ENCODE measurements at regions not wholly inside any gene's neighbourhood (a gene's known extent, or its start where the extent isn't known, plus 50 kb on each side); places are given as distances from the start of the nearest gene placed in this dataset.

GRCh38 chr9:23412046-23412445, 414.0 kb downstream of the ELAVL2 start:
- no peak overlapping the region for H3K4ac ChIP-seq (ENCODE audit: low read length)
- H2AK5ac ChIP-seq (ENCODE audit: low read depth, low read length), result no peak overlapping the region
- H2AFZ ChIP-seq (ENCODE audit: low read length), result no peak overlapping the region
- no peak overlapping the region for H2BK12ac ChIP-seq (ENCODE audit: low read length)
- H3K23ac ChIP-seq (ENCODE audit: low read depth, low read length, poor library complexity), result no peak overlapping the region
- H4K91ac ChIP-seq (ENCODE audit: low read depth, low read length, poor library complexity), result no peak overlapping the region
- H3K14ac ChIP-seq (ENCODE audit: low read length), result no peak overlapping the region
- no peak overlapping the region for H3K18ac ChIP-seq (ENCODE audit: low read length)
- H3K36me3 ChIP-seq (replicated peaks in 1 of 2; ENCODE audit: control insufficient read depth in 2 of 2, insufficient read depth in 2 of 2, low read length in 2 of 2), result no peaks in the 10 kb centered on the region
- DNase-seq (ENCODE audit: low spot score), result no peak
- WGBS, 2 donors (ENCODE audit: extremely low coverage in 2 of 2, insufficient read length in 2 of 2, insufficient replicate concordance in 1 of 2), result no CpG with 5 or more reads among the region's 3 CpGs
- no peak overlapping the region for H4K8ac ChIP-seq (ENCODE audit: low read depth, low read length)
- no peak overlapping the region for H3K4me3 ChIP-seq (ENCODE audit: low read length in 2 of 2)
- H3K4me2 ChIP-seq (ENCODE audit: insufficient read depth, low read length, poor library complexity, severe bottlenecking), result no peak overlapping the region
- no peak overlapping the region for H2BK15ac ChIP-seq (ENCODE audit: low read length)
- H2BK120ac ChIP-seq (ENCODE audit: low read depth, low read length), result no peak overlapping the region
- no peak overlapping the region for H3K9ac ChIP-seq (ENCODE audit: low read depth, low read length, poor library complexity)
- no peaks in the 10 kb centered on the region for H3K9me3 ChIP-seq (replicated peaks in 1 of 2; ENCODE audit: control insufficient read depth in 2 of 2, insufficient read depth in 1 of 2, low read depth in 1 of 2, low read length in 2 of 2)
- no peak overlapping the region for H2BK5ac ChIP-seq (ENCODE audit: low read length)
- no peaks in the 10 kb centered on the region for H3K27me3 ChIP-seq (ENCODE audit: control insufficient read depth in 3 of 3, insufficient read depth in 3 of 3, low read depth in 1 of 3, low read length in 3 of 3)
- no peaks in the 10 kb centered on the region for H3K4me1 ChIP-seq (ENCODE audit: control insufficient read depth in 2 of 2, insufficient read depth in 1 of 2, low read depth in 1 of 2, low read length in 2 of 2)
- no peak overlapping the region for H3K27ac ChIP-seq (replicated peaks; ENCODE audit: low read length)
- no peaks in the 10 kb centered on the region for H3K79me1 ChIP-seq (ENCODE audit: low read depth, low read length)

- no peak overlapping the region for H3K27ac ChIP-seq (replicated peaks; ENCODE audit: low read length)
- H2AK5ac ChIP-seq (ENCODE audit: low read depth, low read length), result no peak overlapping the region
- H3K23ac ChIP-seq (ENCODE audit: low read depth, low read length, poor library complexity), result no peak overlapping the region
- DNase-seq (ENCODE audit: low spot score), result no peak
- H2BK15ac ChIP-seq (ENCODE audit: low read length), result no peak overlapping the region
- no peak overlapping the region for H2BK120ac ChIP-seq (ENCODE audit: low read depth, low read length)
- no peak overlapping the region for H3K18ac ChIP-seq (ENCODE audit: low read length)
- no peak overlapping the region for H4K91ac ChIP-seq (ENCODE audit: low read depth, low read length, poor library complexity)
- no peak overlapping the region for H2BK5ac ChIP-seq (ENCODE audit: low read length)
- no peaks in the 10 kb centered on the region for H3K36me3 ChIP-seq (replicated peaks in 1 of 2; ENCODE audit: control insufficient read depth in 2 of 2, insufficient read depth in 2 of 2, low read length in 2 of 2)
- no peak overlapping the region for H3K4me2 ChIP-seq (ENCODE audit: insufficient read depth, low read length, poor library complexity, severe bottlenecking)
- H3K79me1 ChIP-seq (ENCODE audit: low read depth, low read length), result no peaks in the 10 kb centered on the region
- no peaks in the 10 kb centered on the region for H3K9me3 ChIP-seq (replicated peaks in 1 of 2; ENCODE audit: control insufficient read depth in 2 of 2, insufficient read depth in 1 of 2, low read depth in 1 of 2, low read length in 2 of 2)
- WGBS, 2 donors (ENCODE audit: extremely low coverage in 2 of 2, insufficient read length in 2 of 2, insufficient replicate concordance in 1 of 2), result no CpG with 5 or more reads among the region's 3 CpGs
- no peak overlapping the region for H3K9ac ChIP-seq (ENCODE audit: low read depth, low read length, poor library complexity)
- H2AFZ ChIP-seq (ENCODE audit: low read length), result no peak overlapping the region
- H3K27me3 ChIP-seq (ENCODE audit: control insufficient read depth in 3 of 3, insufficient read depth in 3 of 3, low read depth in 1 of 3, low read length in 3 of 3), result no peaks in the 10 kb centered on the region
- H3K4me1 ChIP-seq (ENCODE audit: control insufficient read depth in 2 of 2, insufficient read depth in 1 of 2, low read depth in 1 of 2, low read length in 2 of 2), result no peaks in the 10 kb centered on the region
- H3K4me3 ChIP-seq (ENCODE audit: low read length in 2 of 2), result no peak overlapping the region
- no peak overlapping the region for H3K4ac ChIP-seq (ENCODE audit: low read length)
- H4K8ac ChIP-seq (ENCODE audit: low read depth, low read length), result no peak overlapping the region
- no peak overlapping the region for H3K14ac ChIP-seq (ENCODE audit: low read length)
- no peak overlapping the region for H2BK12ac ChIP-seq (ENCODE audit: low read length)
Measured at GRCh38 chr9:23412458-23412857, 413.6 kb downstream of the ELAVL2 start.

GRCh38 chr9:23413541-23413940, 412.5 kb downstream of the ELAVL2 start:
- H3K4me2 ChIP-seq (ENCODE audit: insufficient read depth, low read length, poor library complexity, severe bottlenecking), result no peak overlapping the region
- no peak overlapping the region for H3K4ac ChIP-seq (ENCODE audit: low read length)
- no peak overlapping the region for H2BK120ac ChIP-seq (ENCODE audit: low read depth, low read length)
- DNase-seq (ENCODE audit: low spot score), result no peak
- no peak overlapping the region for H2AFZ ChIP-seq (ENCODE audit: low read length)
- no peaks in the 10 kb centered on the region for H3K36me3 ChIP-seq (replicated peaks in 1 of 2; ENCODE audit: control insufficient read depth in 2 of 2, insufficient read depth in 2 of 2, low read length in 2 of 2)
- H3K27me3 ChIP-seq (ENCODE audit: control insufficient read depth in 3 of 3, insufficient read depth in 3 of 3, low read depth in 1 of 3, low read length in 3 of 3), result no peaks in the 10 kb centered on the region
- H3K9ac ChIP-seq (ENCODE audit: low read depth, low read length, poor library complexity), result no peak overlapping the region
- H2AK5ac ChIP-seq (ENCODE audit: low read depth, low read length), result no peak overlapping the region
- no peak overlapping the region for H2BK15ac ChIP-seq (ENCODE audit: low read length)
- no peak overlapping the region for H3K14ac ChIP-seq (ENCODE audit: low read length)
- H3K9me3 ChIP-seq (replicated peaks in 1 of 2; ENCODE audit: control insufficient read depth in 2 of 2, insufficient read depth in 1 of 2, low read depth in 1 of 2, low read length in 2 of 2), result no peaks in the 10 kb centered on the region
- no peak overlapping the region for H3K4me3 ChIP-seq (ENCODE audit: low read length in 2 of 2)
- H3K27ac ChIP-seq (replicated peaks; ENCODE audit: low read length), result no peak overlapping the region
- H3K18ac ChIP-seq (ENCODE audit: low read length), result no peak overlapping the region
- no peak overlapping the region for H2BK12ac ChIP-seq (ENCODE audit: low read length)
- H3K23ac ChIP-seq (ENCODE audit: low read depth, low read length, poor library complexity), result no peak overlapping the region
- H4K8ac ChIP-seq (ENCODE audit: low read depth, low read length), result no peak overlapping the region
- H4K91ac ChIP-seq (ENCODE audit: low read depth, low read length, poor library complexity), result no peak overlapping the region
- WGBS, 2 donors (ENCODE audit: extremely low coverage in 2 of 2, insufficient read length in 2 of 2, insufficient replicate concordance in 1 of 2), result no CpG with 5 or more reads among the region's 2 CpGs
- no peak overlapping the region for H2BK5ac ChIP-seq (ENCODE audit: low read length)
- H3K4me1 ChIP-seq (ENCODE audit: control insufficient read depth in 2 of 2, insufficient read depth in 1 of 2, low read depth in 1 of 2, low read length in 2 of 2), result no peaks in the 10 kb centered on the region
- H3K79me1 ChIP-seq (ENCODE audit: low read depth, low read length), result no peaks in the 10 kb centered on the region

- Histone ChIP-seq H3K27me3 (ENCODE audit: control insufficient read depth in 3 of 3, insufficient read depth in 3 of 3, low read depth in 1 of 3, low read length in 3 of 3) (no peaks in the 10 kb centered on the region), H2BK15ac (ENCODE audit: low read length) (no peak overlapping the region), H3K18ac (ENCODE audit: low read length) (no peak overlapping the region), H3K9me3 (replicated peaks in 1 of 2; ENCODE audit: control insufficient read depth in 2 of 2, insufficient read depth in 1 of 2, low read depth in 1 of 2, low read length in 2 of 2) (no peaks in the 10 kb centered on the region), H3K4me1 (ENCODE audit: control insufficient read depth in 2 of 2, insufficient read depth in 1 of 2, low read depth in 1 of 2, low read length in 2 of 2) (no peaks in the 10 kb centered on the region), H2BK12ac (ENCODE audit: low read length) (no peak overlapping the region), H3K27ac (replicated peaks; ENCODE audit: low read length) (no peak overlapping the region), H2BK120ac (ENCODE audit: low read depth, low read length) (no peak overlapping the region), H3K36me3 (replicated peaks in 1 of 2; ENCODE audit: control insufficient read depth in 2 of 2, insufficient read depth in 2 of 2, low read length in 2 of 2) (no peaks in the 10 kb centered on the region), H3K4ac (ENCODE audit: low read length) (no peak overlapping the region), H3K9ac (ENCODE audit: low read depth, low read length, poor library complexity) (no peak overlapping the region), H4K91ac (ENCODE audit: low read depth, low read length, poor library complexity) (no peak overlapping the region), H3K4me2 (ENCODE audit: insufficient read depth, low read length, poor library complexity, severe bottlenecking) (no peak overlapping the region), H3K14ac (ENCODE audit: low read length) (no peak overlapping the region), H2AFZ (ENCODE audit: low read length) (no peak overlapping the region), H2AK5ac (ENCODE audit: low read depth, low read length) (no peak overlapping the region), H3K79me1 (ENCODE audit: low read depth, low read length) (no peaks in the 10 kb centered on the region), H3K23ac (ENCODE audit: low read depth, low read length, poor library complexity) (no peak overlapping the region), H2BK5ac (ENCODE audit: low read length) (no peak overlapping the region), H3K4me3 (ENCODE audit: low read length in 2 of 2) (no peak overlapping the region), H4K8ac (ENCODE audit: low read depth, low read length) (no peak overlapping the region)
- WGBS, 2 donors (ENCODE audit: extremely low coverage in 2 of 2, insufficient read length in 2 of 2, insufficient replicate concordance in 1 of 2), result no CpG with 5 or more reads among the region's 6 CpGs
- DNase-seq (ENCODE audit: low spot score), result no peak
Measured at GRCh38 chr9:23423999-23424398, 402.0 kb downstream of the ELAVL2 start.
